Stimulated activated CD8-positive, alpha-beta memory T cell treated with anti-CD3 and anti-CD28 coated beads, Interleukin-4, amount 100 ng/mL, for 24 hours (primary cell): ENCODE measurements at regions not wholly inside any gene's neighbourhood (a gene's known extent, or its start where the extent isn't known, plus 50 kb on each side); places are given as distances from the start of the nearest gene placed in this dataset.
"Not testable (repeated sequence)": the region's sequence is repeated elsewhere in the genome, so short reads cannot be mapped to it uniquely, and the experiment has no call there.

ENCODE experiments used
- DNase-seq: peaks from one replicate; pipeline ENCODE4 v3.0.0-alpha.2; 2020; ENCODE audit warnings: low read depth

DNA sequence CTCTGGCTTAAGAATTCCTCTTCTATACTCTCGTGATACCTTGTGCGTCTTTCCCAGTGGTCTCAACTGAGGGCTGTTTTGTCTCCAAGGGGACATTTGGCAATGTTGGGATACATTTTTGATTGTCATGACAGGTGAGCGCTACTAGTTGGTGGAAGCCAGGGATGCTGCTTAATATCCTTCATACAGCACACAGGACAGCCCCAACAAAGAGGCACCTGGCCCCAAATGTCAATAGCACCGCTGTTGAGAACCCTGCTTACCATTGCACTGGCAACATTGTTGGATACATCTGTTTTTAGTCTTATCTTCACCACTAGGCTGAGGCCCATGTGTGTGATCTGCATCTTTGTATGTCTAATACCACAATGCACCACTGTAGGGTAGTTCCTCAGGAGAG is 114.1 kb downstream of the C9orf152 start:
- no peak for DNase-seq

DNA sequence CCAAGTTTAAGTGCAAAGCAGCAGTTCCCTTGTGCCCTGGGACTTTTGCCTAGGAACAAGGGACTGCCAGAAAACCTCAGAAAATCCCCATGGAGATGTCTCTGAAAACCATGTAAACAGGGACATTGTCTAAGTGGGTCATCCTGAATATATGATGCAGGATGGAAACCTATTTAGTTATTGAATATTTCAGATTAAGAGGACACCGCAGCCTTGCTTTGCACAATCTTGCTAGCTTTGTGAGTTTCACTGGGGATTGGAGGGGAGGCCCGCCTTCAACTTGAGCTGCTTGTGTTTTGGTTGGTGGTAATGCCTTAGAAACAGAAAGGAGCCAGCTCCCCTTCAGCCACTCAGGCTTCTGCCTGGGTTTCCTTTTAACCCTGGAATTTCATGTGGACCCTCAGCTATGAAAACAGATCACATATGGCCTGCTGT is 112.8 kb downstream of the C9orf152 start:
- no peak for DNase-seq

DNA sequence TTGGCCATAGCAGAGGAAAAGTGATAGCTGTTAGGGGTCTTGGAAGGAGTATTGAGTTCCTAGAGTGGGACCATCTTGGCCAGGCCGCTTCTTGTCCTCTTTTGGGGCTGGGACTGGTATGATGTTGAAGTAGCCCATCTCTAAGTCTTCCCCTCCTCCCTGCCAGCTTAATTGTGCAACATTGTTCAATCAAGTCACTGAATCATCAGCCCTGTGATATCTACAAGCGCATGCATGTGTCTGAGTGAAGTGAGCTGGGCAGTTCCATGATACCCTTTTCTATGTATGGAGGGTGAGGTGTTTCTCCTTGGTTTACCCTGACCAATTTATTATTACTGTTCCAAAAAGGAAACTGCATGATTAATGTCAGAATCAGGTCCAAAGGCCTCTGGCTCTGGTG is 112.2 kb downstream of the C9orf152 start:
- no peak for DNase-seq

DNA sequence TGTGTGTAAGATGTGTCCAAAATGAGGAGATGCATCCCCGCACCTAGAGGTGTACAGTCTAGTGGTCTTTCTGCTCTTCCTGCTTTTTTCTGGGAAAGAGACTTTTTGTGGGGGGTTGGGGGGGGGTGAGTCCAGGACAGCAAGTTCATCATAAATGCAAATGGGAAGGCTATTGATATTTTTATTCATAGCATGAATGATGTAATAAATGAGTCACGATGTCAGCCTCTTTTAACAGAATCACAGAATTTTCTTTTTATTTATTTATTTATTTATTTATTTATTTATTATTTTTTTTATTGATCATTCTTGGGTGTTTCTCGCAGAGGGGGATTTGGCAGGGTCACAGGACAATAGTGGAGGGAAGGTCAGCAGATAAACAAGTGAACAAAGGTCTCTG is 111.3 kb downstream of the C9orf152 start:
- DNase-seq: not testable (repeated sequence)

DNA sequence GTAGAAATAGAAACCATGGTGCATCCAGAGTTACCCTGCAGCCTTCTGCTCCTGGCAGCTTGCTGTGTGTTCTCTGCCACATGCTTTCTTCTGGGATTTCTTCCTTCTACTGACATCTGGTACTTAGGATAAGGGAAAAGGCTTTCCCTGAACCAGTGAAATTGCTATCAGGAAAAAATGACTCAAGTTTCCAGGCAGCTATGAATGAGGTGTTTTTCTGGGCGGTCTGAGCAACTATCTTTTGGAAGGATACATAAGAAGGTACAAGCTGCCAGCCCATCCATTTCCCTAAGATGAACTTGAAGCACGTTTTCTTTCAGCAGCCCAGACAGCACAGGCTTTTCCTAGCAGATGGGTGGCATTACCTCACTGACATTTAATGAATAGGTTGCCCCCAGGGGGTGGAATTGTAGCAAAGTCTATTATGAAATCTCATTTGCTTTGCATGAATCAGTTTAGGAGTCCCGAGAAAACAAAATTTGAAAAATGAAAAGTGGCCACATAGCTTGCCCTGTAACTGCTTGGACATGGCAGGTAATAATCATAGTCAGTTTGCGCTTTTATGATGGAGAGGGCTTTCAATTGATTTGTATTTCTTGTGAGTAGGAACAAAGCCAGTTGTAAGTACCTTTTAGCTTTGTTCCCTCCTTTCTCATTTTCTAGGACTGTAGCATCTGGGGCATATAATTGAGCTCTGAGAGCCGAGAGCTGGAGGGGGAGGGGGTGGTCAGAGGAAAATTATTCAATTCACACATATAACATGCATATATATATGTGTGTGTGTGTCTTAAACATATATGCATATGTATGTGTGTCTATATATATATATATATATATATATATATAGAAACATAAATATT is 108.5 kb downstream of the C9orf152 start:
- DNase-seq: no peak

DNA sequence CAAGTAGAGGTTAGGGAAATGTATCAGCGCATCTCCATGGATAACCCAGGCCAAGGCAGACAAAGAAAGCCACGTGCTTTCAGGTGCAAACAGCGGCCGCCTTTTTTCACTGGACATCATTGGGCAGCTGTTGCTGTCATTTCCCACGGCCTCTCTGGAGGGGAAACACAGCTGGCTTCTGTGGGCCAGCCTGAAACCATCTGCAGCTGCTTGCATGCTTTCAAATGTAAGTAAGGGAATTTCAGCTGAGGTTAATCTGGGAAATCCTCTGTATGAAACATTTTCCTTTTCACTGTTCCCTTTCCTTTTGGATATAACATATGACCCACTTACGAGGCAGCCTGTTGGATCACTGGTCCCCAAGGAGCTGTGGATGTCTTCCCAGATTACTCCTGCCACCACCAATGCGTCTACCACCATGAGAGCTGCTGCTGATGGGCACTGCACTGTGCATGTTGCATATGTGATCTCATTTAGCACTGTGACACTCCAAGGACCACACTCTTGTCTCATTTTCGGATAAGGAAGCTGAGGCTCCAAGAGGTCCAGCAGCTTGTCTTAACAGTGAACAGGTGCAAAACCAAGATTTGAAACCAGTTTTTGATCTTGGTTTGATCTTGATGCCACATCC is 106.3 kb downstream of the C9orf152 start:
- DNase-seq: no peak

DNA sequence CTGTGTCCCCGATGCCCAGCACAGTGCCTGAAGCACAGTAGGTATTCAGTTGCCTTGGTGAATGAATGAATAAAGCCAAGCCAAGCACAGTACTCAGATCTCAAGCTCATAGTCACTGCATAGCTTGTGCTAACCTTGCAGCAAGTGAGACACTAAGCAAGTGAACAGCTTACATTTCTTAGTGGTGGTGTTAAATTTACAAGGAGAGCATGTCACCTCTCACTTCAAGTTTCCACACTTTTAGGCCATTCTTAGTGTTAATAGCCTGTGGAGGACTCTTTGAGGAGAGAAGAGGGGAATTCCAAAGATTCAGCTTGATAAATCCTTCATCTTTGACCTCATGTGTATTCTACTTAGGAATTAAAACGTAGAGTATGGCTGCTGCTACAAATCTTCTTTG is 104.7 kb downstream of the C9orf152 start:
- no peak for DNase-seq

DNA sequence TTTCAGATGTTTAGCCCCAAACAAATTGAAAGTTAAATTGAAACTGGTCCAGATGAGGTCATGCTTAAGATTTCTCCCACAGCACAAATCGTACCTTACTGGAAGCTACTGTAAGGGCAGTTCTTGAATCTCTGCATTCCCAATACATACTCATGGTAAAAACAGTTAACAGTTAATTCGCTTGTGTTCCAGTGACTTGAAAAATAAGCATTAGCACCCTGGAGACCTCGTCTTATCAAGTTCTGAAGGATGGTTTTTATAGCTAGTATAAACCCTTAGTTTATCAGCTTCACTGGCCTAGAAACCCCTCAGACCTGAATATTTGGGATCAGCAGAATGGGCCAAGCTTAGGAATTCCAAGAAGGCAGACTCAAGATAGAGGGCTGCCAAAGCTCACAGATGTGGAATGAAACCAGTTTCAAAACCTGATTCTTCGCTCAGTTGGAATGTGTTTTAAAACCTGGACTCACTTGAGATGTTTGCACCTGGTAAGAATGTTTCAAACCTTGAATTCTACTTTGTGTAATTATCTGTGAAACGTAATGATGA is 103.6 kb downstream of the C9orf152 start:
- DNase-seq: no peak

DNA sequence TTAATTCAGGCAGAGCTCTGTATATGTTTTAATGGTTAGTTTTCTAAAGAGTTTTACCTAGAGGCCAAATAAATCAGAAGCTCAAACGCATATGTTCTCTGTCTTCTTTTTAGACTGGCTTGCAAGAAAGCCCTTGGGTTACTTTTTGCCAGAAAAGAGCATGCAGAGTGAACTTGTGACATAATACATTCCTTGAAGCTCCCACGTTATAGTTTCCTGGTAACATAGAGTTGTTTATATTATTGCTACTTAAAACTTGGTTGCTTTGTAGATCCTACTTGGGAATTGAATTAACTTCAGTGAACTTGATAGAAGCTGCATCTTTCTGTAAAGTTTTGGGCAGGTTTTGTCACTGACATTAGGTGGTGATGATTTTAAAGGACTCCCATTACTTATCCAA is 102.9 kb downstream of the C9orf152 start:
- DNase-seq: no peak

DNA sequence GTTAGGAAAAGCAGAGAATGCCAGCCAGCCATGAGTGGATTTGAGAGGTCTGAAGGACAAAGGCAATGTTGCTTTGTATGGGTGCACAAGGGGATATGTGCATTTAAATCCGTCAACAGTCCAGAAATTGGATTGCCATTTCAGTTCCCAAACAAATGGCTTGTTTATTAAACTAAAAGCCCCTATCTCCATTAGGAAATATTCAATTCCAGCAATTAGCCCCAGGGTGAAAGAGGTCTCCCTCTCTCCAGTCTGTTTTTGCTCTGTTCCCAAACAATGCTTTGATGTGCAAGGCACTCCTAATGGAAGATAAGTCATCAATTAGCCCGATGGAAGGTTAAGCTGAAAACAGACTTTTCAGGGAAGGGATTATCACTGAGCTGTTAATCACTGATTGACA is 101.3 kb downstream of the C9orf152 start:
- no peak for DNase-seq

DNA sequence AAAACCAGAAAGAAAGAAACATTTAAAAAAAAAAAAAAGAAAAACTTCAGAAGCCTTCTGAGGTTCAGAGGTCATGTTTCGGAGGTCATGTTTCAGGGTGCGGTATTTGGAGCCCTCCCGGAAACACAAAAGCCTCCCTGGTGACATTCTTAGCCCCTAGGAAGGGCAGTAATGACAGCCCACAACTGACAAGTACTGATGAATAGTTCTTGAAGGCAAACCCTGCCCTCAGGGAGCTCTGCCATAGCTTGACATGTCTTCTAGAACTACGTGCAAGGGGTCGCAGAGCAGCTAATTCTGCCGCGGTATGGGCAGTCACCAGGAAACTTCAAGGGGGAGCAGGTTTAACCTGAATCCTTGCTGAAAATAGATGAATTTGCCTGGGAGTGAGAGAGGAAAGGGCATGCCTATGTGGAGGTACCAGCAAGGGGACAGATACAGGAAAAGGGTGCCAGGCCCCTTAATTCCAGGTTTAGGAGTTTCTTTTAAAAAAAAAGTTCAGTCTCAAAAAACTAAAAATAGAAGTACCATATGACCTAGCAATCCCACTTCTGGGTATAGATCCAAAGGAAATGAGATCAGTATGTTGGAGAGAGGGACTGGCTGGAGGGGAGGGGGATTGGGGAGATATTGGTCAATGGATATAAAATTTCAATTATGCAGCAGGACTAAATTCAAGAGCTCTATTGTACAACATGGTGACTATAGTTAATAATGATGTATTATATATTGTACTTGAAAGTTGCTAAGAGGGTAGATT is 98.4 kb downstream of the C9orf152 start:
- no peak for DNase-seq

DNA sequence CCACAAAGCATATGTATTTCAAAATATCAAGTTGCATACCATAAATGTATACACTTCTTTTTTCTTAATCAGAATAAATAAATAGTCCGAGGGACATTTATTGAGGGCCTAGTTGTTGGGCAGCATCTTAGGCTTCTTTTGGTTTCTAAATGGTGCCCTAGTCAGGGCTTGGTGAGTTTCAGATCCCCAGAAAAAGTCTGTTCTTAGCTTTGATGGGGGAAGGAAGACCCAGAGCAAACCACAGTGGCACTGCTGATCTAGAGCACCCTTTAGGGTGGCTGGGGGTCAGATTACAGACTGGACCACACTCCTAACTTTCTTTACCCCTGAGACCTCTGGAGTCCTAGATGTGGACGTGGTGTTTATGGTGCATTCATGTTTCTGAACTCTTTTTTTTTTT is 97.8 kb downstream of the C9orf152 start:
- DNase-seq: no peak

DNA sequence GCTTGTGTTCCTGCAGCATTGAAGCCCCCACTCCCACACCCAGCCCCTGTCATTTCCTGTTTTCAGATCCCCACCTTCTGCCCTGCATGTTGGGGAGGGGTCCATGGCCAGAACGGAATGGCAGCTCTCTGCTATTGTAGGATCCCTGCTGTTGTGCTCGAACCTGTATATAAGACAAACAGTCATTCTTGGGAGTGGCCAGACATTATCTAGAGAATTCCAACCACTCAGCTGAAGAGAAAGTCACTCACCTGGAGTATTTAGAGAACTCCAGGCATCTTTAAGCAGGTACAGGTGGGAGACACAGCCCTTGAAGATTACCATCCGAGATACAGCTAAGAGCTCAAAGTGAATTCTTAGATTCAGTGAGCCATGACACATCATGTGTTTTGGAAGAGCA is 96.1 kb downstream of the C9orf152 start:
- DNase-seq: no peak

DNA sequence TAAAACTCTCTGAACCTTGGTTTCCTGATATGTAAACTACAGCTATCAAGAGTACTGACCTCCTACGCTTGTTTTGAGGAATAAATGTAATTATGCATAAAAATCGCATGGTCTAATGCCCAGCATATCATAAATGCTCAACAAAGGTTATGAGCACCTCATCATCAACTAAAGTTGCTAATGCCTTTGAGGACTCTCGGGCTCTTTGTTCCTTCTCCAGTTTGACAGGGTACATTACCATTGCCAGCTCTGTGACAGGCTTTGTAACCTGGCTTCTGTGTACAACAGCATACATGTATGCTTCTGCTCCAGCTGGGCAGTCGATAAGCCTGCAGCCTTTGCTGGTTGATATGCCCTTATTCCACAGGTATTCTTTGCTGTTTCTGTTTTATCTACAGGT is 95.2 kb downstream of the C9orf152 start:
- no peak for DNase-seq

DNA sequence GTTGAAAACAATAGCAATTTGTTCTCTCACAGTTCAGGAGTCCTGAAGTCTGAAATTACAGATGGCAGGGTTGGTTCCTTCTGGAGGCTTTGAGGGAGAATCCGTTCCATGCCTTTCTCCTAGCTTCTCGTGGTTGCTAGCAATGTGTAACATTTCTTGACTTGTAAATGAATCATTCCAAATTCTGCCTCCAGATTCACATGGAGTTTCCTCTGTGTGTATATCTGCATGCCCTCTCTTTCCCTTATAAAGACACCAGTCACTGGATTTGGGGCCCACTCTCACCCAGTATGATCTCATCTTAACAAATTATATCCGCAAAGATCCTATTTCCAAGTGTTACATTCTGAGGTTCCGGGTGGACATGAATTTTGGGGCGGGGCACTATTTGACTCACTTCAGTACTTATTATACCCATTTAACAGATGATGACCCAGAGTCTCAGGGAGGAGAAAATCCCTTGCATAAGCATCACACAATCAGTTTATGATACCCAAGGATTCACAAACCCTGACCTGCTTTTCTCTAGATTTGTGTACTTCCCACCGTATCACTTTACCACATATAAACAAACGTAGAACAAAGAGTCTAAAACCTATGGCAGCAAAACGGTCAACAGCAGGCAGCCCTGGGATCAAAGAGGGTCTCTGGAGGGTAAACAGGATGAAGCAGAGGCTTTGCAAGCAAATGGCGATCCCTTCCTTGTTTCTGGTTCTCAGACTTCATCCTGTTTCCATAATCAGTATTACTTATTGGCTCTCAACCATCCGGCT is 93.7 kb downstream of the C9orf152 start:
- no peak for DNase-seq

DNA sequence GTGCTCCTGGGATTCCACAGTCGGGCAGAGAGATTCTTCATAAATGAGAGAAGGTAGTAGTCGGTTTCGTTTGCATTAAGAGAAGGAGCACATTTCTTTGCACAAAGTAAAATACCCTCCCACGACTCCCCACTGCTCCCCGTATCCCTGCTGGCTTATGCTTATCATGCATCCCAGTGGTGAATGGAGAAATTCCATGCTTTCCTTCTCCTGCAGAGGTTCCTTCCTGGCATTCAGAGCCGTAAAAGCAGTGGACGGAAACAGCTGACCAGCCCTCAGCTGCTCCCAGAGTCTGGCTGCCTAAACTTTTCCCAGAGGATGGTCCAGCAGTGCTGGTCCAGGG is 93.1 kb downstream of the C9orf152 start:
- DNase-seq: no peak

DNA sequence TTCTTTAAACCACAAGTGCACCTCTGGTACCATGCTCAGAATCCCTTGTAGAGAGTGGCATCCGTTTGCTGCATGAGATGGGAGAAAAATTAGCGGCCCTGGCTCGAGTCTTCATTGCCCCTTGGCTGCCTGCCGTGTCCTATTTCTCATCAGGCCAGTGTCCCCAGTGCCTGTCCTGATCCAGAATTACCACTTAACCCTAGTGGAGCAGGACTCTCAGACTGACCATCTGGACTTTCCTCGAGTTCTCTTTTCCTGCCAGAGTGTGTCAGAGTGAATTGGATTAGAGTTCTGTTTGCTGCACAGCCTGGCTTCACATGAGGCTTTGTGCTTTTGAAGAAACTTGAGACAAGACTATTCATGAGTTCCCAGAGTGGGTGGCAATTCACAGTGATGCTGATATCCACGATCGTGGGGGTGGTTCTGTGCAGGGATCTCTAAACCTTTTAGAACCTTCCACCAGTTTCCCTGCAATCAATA is 92.6 kb downstream of the C9orf152 start:
- DNase-seq: no peak

DNA sequence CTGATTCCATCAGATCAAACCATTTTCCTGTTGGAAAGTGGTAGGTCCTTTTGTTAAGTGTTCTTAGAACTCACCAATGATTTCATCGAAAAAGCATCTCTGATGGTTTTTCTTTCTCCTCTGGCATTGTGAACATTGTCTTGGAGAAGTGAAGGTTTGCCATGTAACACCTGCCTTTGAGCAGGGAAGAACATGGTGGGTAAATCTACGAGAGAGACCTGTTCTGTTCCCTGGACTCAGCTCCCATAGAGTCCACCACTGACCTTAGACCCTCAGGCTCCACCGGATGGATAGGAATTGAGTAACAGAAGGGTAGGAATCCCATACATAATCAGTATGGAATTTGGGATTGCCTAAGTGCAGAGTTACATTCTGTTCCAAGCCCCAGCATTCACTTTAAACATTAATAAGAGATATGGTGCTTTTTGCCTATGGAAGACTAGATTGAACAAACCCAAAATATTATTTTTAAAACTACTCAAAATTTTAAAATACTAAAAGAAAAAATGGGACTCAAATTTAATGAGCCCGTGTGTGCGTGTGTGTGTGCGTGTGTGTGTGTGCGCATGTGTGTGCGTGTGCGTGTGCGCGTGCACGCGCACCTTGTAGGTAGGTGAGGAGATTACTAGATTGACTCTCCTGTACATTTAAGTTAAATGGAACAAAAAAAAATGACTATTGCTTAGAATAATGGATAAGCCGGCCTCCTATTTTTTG is 92.0 kb downstream of the C9orf152 start:
- DNase-seq: no peak

DNA sequence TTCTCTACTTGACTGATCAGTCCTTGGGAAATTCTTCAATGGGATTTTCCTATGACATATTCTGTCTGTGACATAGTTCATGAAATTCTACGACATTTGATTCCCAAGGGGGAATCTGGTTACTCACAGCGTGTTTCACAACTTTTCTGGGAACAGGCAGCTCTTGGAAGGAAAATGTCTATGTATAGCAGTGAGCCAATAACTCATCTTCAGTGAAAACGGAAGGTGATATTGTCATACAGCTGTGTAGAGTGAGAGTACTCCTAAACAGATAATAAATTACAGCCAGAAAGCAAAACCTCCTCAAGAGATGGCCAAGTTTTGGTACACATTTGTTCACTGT is 91.4 kb downstream of the C9orf152 start:
- no peak for DNase-seq

DNA sequence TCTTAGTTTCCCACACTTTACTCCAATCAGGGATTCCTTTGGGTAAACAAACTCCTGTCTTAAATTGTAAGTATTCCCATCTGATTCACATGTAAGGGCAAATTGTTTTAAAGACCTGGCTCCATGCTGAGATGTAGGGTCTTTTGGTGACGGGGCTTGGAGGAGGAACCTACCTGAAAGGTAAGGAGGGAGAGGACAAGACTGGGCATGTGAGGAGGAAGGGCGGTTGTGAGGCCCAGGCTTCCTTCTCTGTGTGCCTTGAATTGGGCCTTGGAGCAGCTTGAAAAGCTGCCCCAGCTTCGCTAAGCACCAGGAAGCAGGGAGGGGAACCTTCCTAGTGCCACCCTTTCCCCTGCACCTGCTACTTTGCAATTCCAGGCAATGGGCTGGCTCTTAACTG is 86.8 kb downstream of the C9orf152 start:
- DNase-seq: no peak

DNA sequence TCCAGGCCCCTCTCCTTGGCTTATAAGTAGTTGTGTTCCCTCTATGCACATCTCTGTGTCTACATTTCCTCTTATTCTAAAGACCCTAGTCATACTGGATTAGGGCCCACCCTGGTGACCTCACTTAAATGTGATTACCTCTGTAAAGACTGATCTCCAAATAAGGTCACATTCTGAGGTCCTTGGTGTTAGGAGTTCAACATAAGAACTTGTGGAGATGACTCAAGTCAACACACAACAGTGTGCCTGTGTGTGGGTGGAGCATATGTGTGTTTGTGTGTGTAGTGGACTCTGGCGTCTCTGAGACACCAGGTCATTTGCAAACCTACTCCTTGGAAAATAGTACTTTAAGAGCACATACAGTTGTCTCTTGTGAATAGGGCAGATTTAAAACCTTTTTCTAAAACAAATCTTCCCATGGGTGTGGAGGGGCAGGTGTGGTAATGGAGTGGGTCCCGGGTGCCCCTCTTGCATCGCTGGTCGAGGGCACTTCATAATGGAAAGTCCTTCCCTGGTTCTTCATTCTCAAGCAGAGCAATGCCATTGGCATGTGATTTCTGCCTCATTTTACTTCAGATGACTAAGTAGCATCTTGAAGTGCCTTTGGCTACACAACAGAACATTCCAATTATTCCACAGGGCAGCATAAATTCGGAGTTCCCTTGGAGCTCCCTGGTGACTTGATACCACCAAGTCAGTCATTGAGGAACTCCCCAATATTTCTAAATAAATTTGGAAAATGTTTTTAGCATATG is 84.4 kb downstream of the C9orf152 start:
- DNase-seq: no peak
